ENCODE measurements at regions not wholly inside any gene's neighbourhood (a gene's known extent, or its start where the extent isn't known, plus 50 kb on each side); places are given as distances from the start of the nearest gene placed in this dataset.

DNA sequence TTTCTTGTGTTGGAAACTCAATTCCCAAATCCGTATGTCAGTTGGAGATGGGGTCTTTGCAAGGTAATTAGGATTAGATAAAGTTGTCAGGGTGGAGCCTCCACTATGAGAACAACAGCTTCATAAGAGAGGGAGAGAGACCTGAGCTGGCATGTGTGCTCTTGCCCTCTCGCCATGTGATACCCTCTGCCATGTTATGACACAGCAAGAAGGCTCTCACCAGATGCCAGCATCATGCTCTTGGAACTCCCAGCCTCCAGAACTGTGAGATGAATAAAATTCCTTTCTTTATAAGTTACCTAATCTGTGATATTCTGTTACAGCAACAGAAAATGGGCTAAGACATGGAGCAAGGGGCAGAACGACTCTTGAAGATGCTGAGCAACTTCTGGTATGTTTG, 201.9 kb upstream of the BOD1L1 start:
- Histone ChIP-seq H2AFZ (no peak overlapping the region), H3K4me3 (no peak overlapping the region), H3K4me2 (no peak overlapping the region), H3K27me3 (ENCODE audit: insufficient read depth) (no peaks in the 10 kb centered on the region), H3K27ac (ENCODE audit: low read depth) (no peak overlapping the region), H3K9me2 (ENCODE audit: insufficient read depth) (0 out of 2 replicates have a peak, but pooled peaks cover 6% of the 10 kb centered on the region), H3K4me1 (ENCODE audit: insufficient read depth) (no peaks in the 10 kb centered on the region), H3K79me2 (replicated peaks; ENCODE audit: insufficient read depth) (no peaks in the 10 kb centered on the region), H3F3A (replicated peaks; ENCODE audit: low read depth) (no peaks in the 10 kb centered on the region), H3K36me3 (ENCODE audit: insufficient read depth) (no peaks in the 10 kb centered on the region), H4K20me1 (replicated peaks; ENCODE audit: insufficient read depth) (no peaks in the 10 kb centered on the region)
- no peak overlapping the region for H3K4me3 Mint-ChIP-seq
- peaks cover 11% of the 10 kb centered on the region for H3K9me3 Mint-ChIP-seq
- TF ChIP-seq, protein P1, sequence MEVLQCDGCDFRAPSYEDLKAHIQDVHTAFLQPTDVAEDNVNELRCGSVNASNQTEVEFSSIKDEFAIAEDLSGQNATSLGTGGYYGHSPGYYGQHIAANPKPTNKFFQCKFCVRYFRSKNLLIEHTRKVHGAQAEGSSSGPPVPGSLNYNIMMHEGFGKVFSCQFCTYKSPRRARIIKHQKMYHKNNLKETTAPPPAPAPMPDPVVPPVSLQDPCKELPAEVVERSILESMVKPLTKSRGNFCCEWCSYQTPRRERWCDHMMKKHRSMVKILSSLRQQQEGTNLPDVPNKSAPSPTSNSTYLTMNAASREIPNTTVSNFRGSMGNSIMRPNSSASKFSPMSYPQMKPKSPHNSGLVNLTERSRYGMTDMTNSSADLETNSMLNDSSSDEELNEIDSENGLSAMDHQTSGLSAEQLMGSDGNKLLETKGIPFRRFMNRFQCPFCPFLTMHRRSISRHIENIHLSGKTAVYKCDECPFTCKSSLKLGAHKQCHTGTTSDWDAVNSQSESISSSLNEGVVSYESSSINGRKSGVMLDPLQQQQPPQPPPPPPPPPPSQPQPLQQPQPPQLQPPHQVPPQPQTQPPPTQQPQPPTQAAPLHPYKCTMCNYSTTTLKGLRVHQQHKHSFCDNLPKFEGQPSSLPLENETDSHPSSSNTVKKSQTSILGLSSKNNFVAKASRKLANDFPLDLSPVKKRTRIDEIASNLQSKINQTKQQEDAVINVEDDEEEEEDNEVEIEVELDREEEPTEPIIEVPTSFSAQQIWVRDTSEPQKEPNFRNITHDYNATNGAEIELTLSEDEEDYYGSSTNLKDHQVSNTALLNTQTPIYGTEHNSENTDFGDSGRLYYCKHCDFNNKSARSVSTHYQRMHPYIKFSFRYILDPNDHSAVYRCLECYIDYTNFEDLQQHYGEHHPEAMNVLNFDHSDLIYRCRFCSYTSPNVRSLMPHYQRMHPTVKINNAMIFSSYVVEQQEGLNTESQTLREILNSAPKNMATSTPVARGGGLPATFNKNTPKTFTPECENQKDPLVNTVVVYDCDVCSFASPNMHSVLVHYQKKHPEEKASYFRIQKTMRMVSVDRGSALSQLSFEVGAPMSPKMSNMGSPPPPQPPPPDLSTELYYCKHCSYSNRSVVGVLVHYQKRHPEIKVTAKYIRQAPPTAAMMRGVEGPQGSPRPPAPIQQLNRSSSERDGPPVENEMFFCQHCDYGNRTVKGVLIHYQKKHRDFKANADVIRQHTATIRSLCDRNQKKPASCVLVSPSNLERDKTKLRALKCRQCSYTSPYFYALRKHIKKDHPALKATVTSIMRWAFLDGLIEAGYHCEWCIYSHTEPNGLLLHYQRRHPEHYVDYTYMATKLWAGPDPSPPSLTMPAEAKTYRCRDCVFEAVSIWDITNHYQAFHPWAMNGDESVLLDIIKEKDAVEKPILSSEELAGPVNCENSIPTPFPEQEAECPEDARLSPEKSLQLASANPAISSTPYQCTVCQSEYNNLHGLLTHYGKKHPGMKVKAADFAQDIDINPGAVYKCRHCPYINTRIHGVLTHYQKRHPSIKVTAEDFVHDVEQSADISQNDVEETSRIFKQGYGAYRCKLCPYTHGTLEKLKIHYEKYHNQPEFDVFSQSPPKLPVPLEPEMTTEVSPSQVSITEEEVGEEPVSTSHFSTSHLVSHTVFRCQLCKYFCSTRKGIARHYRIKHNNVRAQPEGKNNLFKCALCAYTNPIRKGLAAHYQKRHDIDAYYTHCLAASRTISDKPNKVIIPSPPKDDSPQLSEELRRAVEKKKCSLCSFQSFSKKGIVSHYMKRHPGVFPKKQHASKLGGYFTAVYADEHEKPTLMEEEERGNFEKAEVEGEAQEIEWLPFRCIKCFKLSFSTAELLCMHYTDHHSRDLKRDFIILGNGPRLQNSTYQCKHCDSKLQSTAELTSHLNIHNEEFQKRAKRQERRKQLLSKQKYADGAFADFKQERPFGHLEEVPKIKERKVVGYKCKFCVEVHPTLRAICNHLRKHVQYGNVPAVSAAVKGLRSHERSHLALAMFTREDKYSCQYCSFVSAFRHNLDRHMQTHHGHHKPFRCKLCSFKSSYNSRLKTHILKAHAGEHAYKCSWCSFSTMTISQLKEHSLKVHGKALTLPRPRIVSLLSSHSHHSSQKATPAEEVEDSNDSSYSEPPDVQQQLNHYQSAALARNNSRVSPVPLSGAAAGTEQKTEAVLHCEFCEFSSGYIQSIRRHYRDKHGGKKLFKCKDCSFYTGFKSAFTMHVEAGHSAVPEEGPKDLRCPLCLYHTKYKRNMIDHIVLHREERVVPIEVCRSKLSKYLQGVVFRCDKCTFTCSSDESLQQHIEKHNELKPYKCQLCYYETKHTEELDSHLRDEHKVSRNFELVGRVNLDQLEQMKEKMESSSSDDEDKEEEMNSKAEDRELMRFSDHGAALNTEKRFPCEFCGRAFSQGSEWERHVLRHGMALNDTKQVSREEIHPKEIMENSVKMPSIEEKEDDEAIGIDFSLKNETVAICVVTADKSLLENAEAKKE (CRISPR knock-in tag; IDR thresholded peaks at IDR 0.05), result no peak
- TF ChIP-seq JUNB (IDR thresholded peaks at IDR 0.05; ENCODE audit: unreplicated experiment) (no peak), EZH2 (IDR thresholded peaks at IDR 0.05; ENCODE audit: low read depth, unreplicated experiment) (no peak), POLR2AphosphoS5 (IDR thresholded peaks at IDR 0.05; ENCODE audit: low read depth) (no peak), ZNF114 (CRISPR knock-in tag; IDR thresholded peaks at IDR 0.05) (no peak), STAT1 (IDR thresholded peaks at IDR 0.05; ENCODE audit: unreplicated experiment) (no peak), EZH2phosphoT487 (IDR thresholded peaks at IDR 0.05; ENCODE audit: unreplicated experiment) (no peak), CREB1 (CRISPR knock-in tag; IDR thresholded peaks at IDR 0.05; ENCODE audit: low read depth) (no peak), ZNF331 (CRISPR knock-in tag; IDR thresholded peaks at IDR 0.05; ENCODE audit: low read depth) (no peak), NANOG (IDR thresholded peaks at IDR 0.05; ENCODE audit: borderline replicate concordance) (no peak)
- TF ChIP-seq, protein P2, sequence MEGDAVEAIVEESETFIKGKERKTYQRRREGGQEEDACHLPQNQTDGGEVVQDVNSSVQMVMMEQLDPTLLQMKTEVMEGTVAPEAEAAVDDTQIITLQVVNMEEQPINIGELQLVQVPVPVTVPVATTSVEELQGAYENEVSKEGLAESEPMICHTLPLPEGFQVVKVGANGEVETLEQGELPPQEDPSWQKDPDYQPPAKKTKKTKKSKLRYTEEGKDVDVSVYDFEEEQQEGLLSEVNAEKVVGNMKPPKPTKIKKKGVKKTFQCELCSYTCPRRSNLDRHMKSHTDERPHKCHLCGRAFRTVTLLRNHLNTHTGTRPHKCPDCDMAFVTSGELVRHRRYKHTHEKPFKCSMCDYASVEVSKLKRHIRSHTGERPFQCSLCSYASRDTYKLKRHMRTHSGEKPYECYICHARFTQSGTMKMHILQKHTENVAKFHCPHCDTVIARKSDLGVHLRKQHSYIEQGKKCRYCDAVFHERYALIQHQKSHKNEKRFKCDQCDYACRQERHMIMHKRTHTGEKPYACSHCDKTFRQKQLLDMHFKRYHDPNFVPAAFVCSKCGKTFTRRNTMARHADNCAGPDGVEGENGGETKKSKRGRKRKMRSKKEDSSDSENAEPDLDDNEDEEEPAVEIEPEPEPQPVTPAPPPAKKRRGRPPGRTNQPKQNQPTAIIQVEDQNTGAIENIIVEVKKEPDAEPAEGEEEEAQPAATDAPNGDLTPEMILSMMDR (conservative IDR thresholded peaks at IDR 0.05; ENCODE audit: low read depth in 2 of 2), result no peak
- TF ChIP-seq, protein P3, sequence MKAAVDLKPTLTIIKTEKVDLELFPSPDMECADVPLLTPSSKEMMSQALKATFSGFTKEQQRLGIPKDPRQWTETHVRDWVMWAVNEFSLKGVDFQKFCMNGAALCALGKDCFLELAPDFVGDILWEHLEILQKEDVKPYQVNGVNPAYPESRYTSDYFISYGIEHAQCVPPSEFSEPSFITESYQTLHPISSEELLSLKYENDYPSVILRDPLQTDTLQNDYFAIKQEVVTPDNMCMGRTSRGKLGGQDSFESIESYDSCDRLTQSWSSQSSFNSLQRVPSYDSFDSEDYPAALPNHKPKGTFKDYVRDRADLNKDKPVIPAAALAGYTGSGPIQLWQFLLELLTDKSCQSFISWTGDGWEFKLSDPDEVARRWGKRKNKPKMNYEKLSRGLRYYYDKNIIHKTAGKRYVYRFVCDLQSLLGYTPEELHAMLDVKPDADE (IDR thresholded peaks at IDR 0.05), result no peak
- TF ChIP-seq, protein P4, sequence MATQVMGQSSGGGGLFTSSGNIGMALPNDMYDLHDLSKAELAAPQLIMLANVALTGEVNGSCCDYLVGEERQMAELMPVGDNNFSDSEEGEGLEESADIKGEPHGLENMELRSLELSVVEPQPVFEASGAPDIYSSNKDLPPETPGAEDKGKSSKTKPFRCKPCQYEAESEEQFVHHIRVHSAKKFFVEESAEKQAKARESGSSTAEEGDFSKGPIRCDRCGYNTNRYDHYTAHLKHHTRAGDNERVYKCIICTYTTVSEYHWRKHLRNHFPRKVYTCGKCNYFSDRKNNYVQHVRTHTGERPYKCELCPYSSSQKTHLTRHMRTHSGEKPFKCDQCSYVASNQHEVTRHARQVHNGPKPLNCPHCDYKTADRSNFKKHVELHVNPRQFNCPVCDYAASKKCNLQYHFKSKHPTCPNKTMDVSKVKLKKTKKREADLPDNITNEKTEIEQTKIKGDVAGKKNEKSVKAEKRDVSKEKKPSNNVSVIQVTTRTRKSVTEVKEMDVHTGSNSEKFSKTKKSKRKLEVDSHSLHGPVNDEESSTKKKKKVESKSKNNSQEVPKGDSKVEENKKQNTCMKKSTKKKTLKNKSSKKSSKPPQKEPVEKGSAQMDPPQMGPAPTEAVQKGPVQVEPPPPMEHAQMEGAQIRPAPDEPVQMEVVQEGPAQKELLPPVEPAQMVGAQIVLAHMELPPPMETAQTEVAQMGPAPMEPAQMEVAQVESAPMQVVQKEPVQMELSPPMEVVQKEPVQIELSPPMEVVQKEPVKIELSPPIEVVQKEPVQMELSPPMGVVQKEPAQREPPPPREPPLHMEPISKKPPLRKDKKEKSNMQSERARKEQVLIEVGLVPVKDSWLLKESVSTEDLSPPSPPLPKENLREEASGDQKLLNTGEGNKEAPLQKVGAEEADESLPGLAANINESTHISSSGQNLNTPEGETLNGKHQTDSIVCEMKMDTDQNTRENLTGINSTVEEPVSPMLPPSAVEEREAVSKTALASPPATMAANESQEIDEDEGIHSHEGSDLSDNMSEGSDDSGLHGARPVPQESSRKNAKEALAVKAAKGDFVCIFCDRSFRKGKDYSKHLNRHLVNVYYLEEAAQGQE (IDR thresholded peaks at IDR 0.05; ENCODE audit: unreplicated experiment), result no peak
- peaks cover 2% of the 10 kb centered on the region for H3K27me3 Mint-ChIP-seq (ENCODE audit: insufficient read depth, low read depth, poor library complexity)
- no peaks in the 10 kb centered on the region for H3K4me1 Mint-ChIP-seq
- DNase-seq (ENCODE audit: low spot score), result no peak
- ATAC-seq, result no peak
- H3K36me3 Mint-ChIP-seq (ENCODE audit: low read depth), result peaks cover 5% of the 10 kb centered on the region; the same call in 2 of the 3 replicates
- H3K27ac Mint-ChIP-seq, result no peak overlapping the region

Data from GM23338 (cell line).